ENCODE measurements at regions not wholly inside any gene's neighbourhood (a gene's known extent, or its start where the extent isn't known, plus 50 kb on each side); places are given as distances from the start of the nearest gene placed in this dataset.

- H3K27ac ChIP-seq (ENCODE audit: low read length, poor library complexity, severe bottlenecking): no peak overlapping the region
- 94% methylated on average over 9 of the region's 11 CpGs for WGBS
Measured at GRCh38 chr20:40946451-40946850, 82.2 kb upstream of the TOP1 start.

GRCh38 chr20:40948465-40949267 is 80.0 kb upstream of the TOP1 start:
- Histone ChIP-seq H3K4me2 (ENCODE audit: low read length, poor library complexity, severe bottlenecking) (no peak overlapping the region), H3K18ac (ENCODE audit: low read depth in 1 of 2, low read length in 2 of 2) (no peak overlapping the region), H3K27ac (ENCODE audit: low read length, poor library complexity, severe bottlenecking) (no peak overlapping the region), H3K36me3 (ENCODE audit: control insufficient read depth in 1 of 2, insufficient read depth in 2 of 2, low read depth in 1 of 2, low read length in 2 of 2) (no peaks in the 10 kb centered on the region), H2BK15ac (ENCODE audit: low read depth, poor library complexity, severe bottlenecking) (no peak overlapping the region), H3K27me3 (ENCODE audit: control insufficient read depth in 1 of 2, insufficient read depth in 1 of 2, low read length in 2 of 2) (peaks cover 8 to 45% of the 10 kb centered on the region in 2 experiments), H3K4me3 (ENCODE audit: insufficient read depth in 1 of 2, low read depth in 1 of 2, low read length in 2 of 2) (no peak overlapping the region), H3K4me1 (ENCODE audit: control insufficient read depth, insufficient read depth, low read depth, low read length) (peaks cover 1% of the 10 kb centered on the region), H2BK5ac (ENCODE audit: low read depth, low read length, poor library complexity, severe bottlenecking) (no peak overlapping the region), H3K14ac (ENCODE audit: low read length in 2 of 2) (no peak overlapping the region), H2AFZ (ENCODE audit: low read depth, low read length) (no peak overlapping the region), H3K4ac (ENCODE audit: low read depth in 1 of 2, low read length in 2 of 2) (no peak overlapping the region), H3K23ac (ENCODE audit: low read length in 2 of 2) (no peak overlapping the region), H3K9ac (ENCODE audit: low read length) (no peak overlapping the region), H3K9me3 (ENCODE audit: control insufficient read depth, low read length) (no peaks in the 10 kb centered on the region), H2BK120ac (ENCODE audit: low read depth, low read length) (no peak overlapping the region), H2BK12ac (ENCODE audit: low read length in 2 of 2) (no peak overlapping the region), H3K79me1 (replicated peaks; ENCODE audit: low read length, poor library complexity, severe bottlenecking) (no peaks in the 10 kb centered on the region), H4K8ac (ENCODE audit: low read length) (no peak overlapping the region), H2AK5ac (ENCODE audit: low read length, severe bottlenecking) (no peak overlapping the region), H4K91ac (ENCODE audit: low read length) (no peak overlapping the region)
- 73% methylated on average over 7 of the region's 8 CpGs for WGBS
- no peak for DNase-seq

More at GRCh38 chr20:40946451-40946850, 82.2 kb upstream of the TOP1 start:
- Histone ChIP-seq H4K8ac (ENCODE audit: low read length) (no peak overlapping the region), H2BK12ac (ENCODE audit: low read length in 2 of 2) (no peak overlapping the region), H3K9me3 (ENCODE audit: control insufficient read depth, low read length) (no peaks in the 10 kb centered on the region), H3K36me3 (ENCODE audit: control insufficient read depth in 1 of 2, insufficient read depth in 2 of 2, low read depth in 1 of 2, low read length in 2 of 2) (no peaks in the 10 kb centered on the region), H2AFZ (ENCODE audit: low read depth, low read length) (no peak overlapping the region), H3K4me2 (ENCODE audit: low read length, poor library complexity, severe bottlenecking) (no peak overlapping the region), H3K9ac (ENCODE audit: low read length) (no peak overlapping the region), H3K14ac (ENCODE audit: low read length in 2 of 2) (no peak overlapping the region), H2BK15ac (ENCODE audit: low read depth, poor library complexity, severe bottlenecking) (no peak overlapping the region), H2BK120ac (ENCODE audit: low read depth, low read length) (no peak overlapping the region), H3K79me1 (replicated peaks; ENCODE audit: low read length, poor library complexity, severe bottlenecking) (no peaks in the 10 kb centered on the region), H3K23ac (ENCODE audit: low read length in 2 of 2) (no peak overlapping the region), H3K18ac (ENCODE audit: low read depth in 1 of 2, low read length in 2 of 2) (no peak overlapping the region), H2AK5ac (ENCODE audit: low read length, severe bottlenecking) (no peak overlapping the region), H3K4ac (ENCODE audit: low read depth in 1 of 2, low read length in 2 of 2) (no peak overlapping the region), H3K4me1 (ENCODE audit: control insufficient read depth, insufficient read depth, low read depth, low read length) (no peaks in the 10 kb centered on the region), H2BK5ac (ENCODE audit: low read depth, low read length, poor library complexity, severe bottlenecking) (no peak overlapping the region), H3K4me3 (ENCODE audit: insufficient read depth in 1 of 2, low read depth in 1 of 2, low read length in 2 of 2) (no peak overlapping the region), H4K91ac (ENCODE audit: low read length) (no peak overlapping the region), H3K27me3 (ENCODE audit: control insufficient read depth in 1 of 2, insufficient read depth in 1 of 2, low read length in 2 of 2) (peaks cover 8 to 37% of the 10 kb centered on the region in 2 experiments)
- no peak for DNase-seq

- Histone ChIP-seq H2BK5ac (ENCODE audit: low read depth, low read length, poor library complexity, severe bottlenecking) (no peak overlapping the region), H3K27ac (ENCODE audit: low read length, poor library complexity, severe bottlenecking) (no peak overlapping the region), H4K91ac (ENCODE audit: low read length) (no peak overlapping the region), H2BK12ac (ENCODE audit: low read length in 2 of 2) (no peak overlapping the region), H2AFZ (ENCODE audit: low read depth, low read length) (no peak overlapping the region), H2BK120ac (ENCODE audit: low read depth, low read length) (no peak overlapping the region), H3K14ac (ENCODE audit: low read length in 2 of 2) (no peak overlapping the region), H3K27me3 (ENCODE audit: control insufficient read depth in 1 of 2, insufficient read depth in 1 of 2, low read length in 2 of 2) (peaks cover 8 to 40% of the 10 kb centered on the region in 2 experiments), H3K4me1 (ENCODE audit: control insufficient read depth, insufficient read depth, low read depth, low read length) (peaks cover 1% of the 10 kb centered on the region), H3K9ac (ENCODE audit: low read length) (no peak overlapping the region), H2AK5ac (ENCODE audit: low read length, severe bottlenecking) (no peak overlapping the region), H3K4ac (ENCODE audit: low read depth in 1 of 2, low read length in 2 of 2) (no peak overlapping the region), H3K36me3 (ENCODE audit: control insufficient read depth in 1 of 2, insufficient read depth in 2 of 2, low read depth in 1 of 2, low read length in 2 of 2) (no peaks in the 10 kb centered on the region), H3K23ac (ENCODE audit: low read length in 2 of 2) (no peak overlapping the region), H3K79me1 (replicated peaks; ENCODE audit: low read length, poor library complexity, severe bottlenecking) (no peaks in the 10 kb centered on the region), H2BK15ac (ENCODE audit: low read depth, poor library complexity, severe bottlenecking) (no peak overlapping the region), H3K4me3 (ENCODE audit: insufficient read depth in 1 of 2, low read depth in 1 of 2, low read length in 2 of 2) (no peak overlapping the region), H3K18ac (ENCODE audit: low read depth in 1 of 2, low read length in 2 of 2) (no peak overlapping the region), H3K9me3 (ENCODE audit: control insufficient read depth, low read length) (peaks cover 4% of the 10 kb centered on the region), H4K8ac (ENCODE audit: low read length) (no peak overlapping the region), H3K4me2 (ENCODE audit: low read length, poor library complexity, severe bottlenecking) (no peak overlapping the region)
- DNase-seq: no peak
- 79% methylated on average over 1 of the region's 2 CpGs for WGBS
Measured at GRCh38 chr20:40949346-40949745, 79.3 kb upstream of the TOP1 start.

GRCh38 chr20:40952136-40952535 is 76.5 kb upstream of the TOP1 start:
- Histone ChIP-seq H3K18ac (ENCODE audit: low read depth in 1 of 2, low read length in 2 of 2) (no peak overlapping the region), H3K79me1 (replicated peaks; ENCODE audit: low read length, poor library complexity, severe bottlenecking) (no peaks in the 10 kb centered on the region), H3K36me3 (ENCODE audit: control insufficient read depth in 1 of 2, insufficient read depth in 2 of 2, low read depth in 1 of 2, low read length in 2 of 2) (no peaks in the 10 kb centered on the region), H3K23ac (ENCODE audit: low read length in 2 of 2) (no peak overlapping the region), H2BK120ac (ENCODE audit: low read depth, low read length) (no peak overlapping the region), H4K91ac (ENCODE audit: low read length) (no peak overlapping the region), H3K4me3 (ENCODE audit: insufficient read depth in 1 of 2, low read depth in 1 of 2, low read length in 2 of 2) (no peak overlapping the region), H3K27ac (ENCODE audit: low read length, poor library complexity, severe bottlenecking) (no peak overlapping the region), H2BK5ac (ENCODE audit: low read depth, low read length, poor library complexity, severe bottlenecking) (no peak overlapping the region), H3K9me3 (ENCODE audit: control insufficient read depth, low read length) (peaks cover 13% of the 10 kb centered on the region), H4K8ac (ENCODE audit: low read length) (no peak overlapping the region), H2AFZ (ENCODE audit: low read depth, low read length) (no peak overlapping the region), H3K27me3 (ENCODE audit: control insufficient read depth in 1 of 2, insufficient read depth in 1 of 2, low read length in 2 of 2) (peaks cover 3 to 27% of the 10 kb centered on the region in 2 experiments), H2BK15ac (ENCODE audit: low read depth, poor library complexity, severe bottlenecking) (no peak overlapping the region), H3K4me1 (ENCODE audit: control insufficient read depth, insufficient read depth, low read depth, low read length) (peaks cover 1% of the 10 kb centered on the region), H3K9ac (ENCODE audit: low read length) (no peak overlapping the region), H3K4ac (ENCODE audit: low read depth in 1 of 2, low read length in 2 of 2) (no peak overlapping the region), H3K4me2 (ENCODE audit: low read length, poor library complexity, severe bottlenecking) (no peak overlapping the region), H3K14ac (ENCODE audit: low read length in 2 of 2) (no peak overlapping the region), H2BK12ac (ENCODE audit: low read length in 2 of 2) (no peak overlapping the region), H2AK5ac (ENCODE audit: low read length, severe bottlenecking) (no peak overlapping the region)
- no peak for DNase-seq
- whole genome bisulfite sequencing: 77% methylated on average over 9 of the region's 9 CpGs

Data from mesenchymal stem cell (in vitro differentiated cells and primary cell).